NCI-H146 treated with DMSO at 0.1 percent for 48 hours (cell line): ENCODE measurements at regions not wholly inside any gene's neighbourhood (a gene's known extent, or its start where the extent isn't known, plus 50 kb on each side); places are given as distances from the start of the nearest gene placed in this dataset.
"Not testable (repeated sequence)": the region's sequence is repeated elsewhere in the genome, so short reads cannot be mapped to it uniquely, and the experiment has no call there.

Source experiments
- DNase-seq: peaks from one replicate; lab custom pipeline; 2025; ENCODE audit not compliant: unreplicated experiment; lab: John Stamatoyannopoulos, UW

DNA sequence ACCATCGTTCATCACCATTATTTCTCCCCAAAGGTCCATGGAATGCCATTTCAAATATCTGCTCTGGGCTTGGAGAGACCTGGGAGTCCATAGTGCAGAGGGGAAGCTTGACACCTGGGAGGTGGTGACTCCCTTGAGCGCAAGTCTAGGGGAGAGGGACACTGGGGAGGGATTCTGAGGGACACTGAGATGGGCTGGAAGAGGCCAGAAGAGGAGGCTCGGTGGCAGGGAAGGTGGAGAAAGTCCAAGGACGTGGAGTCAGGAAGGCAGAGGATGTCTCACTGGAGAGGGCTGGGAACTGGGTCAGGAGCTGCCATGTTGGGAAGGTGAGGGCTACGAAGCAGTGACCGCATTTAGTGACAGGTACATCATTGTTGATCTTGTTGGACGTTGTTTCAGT, 160.3 kb upstream of the MVB12B start:
- DNase-seq = no peak

DNA sequence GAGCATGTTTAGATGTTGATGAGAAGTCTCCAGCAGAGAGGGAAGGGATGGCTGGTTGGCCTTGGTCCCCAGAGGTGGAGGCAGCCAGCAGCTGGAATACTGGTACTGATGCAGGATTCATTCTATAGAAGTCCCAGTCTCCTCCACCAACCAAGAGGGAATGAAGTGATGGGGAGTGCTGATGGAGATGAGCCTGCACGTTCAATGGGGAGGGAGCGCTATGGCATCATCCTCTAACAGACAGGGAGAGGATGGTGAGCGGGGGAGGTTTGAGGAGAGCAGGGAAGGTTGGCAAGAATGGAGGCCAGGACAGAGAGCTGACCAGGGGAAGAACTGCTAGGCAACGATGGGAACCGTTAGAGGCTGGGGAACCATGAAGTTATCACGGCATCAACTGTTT, 159.8 kb upstream of the MVB12B start:
- no peak for DNase-seq

DNA sequence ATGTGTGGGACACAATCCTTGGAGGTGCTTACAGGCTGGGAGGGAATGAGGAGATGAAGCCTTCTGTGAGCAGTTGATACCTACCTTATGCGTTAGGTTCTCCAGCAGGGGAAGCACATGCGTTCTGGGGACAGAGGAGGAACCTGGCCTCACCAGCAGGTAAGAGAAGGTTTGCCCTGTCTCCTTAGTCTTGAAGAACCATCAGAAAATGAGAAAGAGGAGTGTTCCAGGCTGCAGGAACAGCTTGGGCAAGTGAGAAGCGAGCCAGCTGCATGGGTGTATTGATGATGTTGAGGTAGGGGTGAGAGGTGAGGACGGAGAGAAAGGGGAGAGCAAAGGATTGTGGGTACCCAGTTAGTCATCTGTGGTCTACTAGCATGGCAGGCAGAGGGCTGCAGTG, 156.9 kb upstream of the MVB12B start:
- DNase-seq = no peak

DNA sequence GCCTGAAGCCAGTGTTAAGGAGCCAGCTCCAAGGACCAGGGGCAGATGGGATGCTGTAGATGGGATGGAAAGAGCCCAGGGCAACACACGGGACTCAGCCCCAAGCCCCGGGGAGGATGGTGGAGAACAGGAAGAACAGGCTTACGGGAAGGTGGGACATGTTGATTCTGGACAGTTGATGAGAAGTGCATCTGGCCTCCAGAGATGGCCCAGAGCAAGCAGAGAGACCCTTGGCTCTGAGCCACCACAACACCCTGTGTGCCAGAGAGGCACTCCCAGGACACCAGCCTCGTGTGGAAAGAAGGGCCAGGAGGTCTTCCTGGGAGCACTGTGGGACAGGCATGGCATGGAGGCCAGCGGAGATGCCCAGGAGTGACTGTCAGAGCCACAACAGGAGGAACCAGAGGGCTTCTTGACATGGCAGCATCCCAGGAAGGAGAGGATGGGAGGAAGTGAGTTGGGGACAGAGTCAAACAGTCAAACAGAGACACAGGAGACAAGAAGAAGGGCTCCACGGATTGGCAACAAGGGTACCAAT, 156.3 kb upstream of the MVB12B start:
- DNase-seq = no peak

DNA sequence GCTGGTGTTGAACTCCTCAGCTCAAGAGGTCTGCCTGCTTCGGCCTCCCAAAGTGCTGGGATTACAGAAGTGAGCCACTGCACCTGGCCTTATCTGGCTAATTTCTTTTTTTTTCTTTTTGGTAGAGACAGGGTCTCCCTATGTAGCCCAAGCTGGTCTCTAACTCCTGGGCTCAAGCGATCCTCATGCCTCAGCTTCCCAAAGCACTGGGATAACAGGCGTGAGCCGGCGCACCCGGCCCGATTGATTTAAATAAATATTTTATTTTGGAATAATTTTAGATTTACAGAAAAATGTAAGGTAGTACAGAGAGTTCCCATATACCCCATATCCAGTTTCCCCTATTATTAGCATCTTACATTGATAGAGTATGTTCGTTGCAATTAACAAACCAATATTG, 155.0 kb upstream of the MVB12B start:
- DNase-seq = no peak

DNA sequence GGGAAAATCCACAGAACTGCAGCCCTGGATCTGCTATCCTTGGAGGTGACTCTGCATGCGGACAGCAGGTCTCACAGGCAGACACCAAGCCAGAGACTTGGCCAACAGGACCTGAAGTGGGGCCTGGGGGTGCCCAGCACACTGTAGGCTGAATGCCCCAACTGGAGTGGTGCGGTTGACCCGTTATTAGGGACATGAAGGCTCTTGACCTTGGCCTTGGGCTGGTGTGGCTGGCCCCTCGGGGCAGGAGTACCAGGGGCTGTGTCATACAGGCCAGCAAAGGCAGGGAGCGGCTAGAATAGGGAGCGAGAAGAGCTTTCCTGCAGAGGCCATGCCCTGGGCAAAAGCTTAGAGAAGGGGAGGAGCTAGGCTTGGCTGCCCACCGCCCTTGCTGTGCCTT, 153.2 kb upstream of the MVB12B start:
- DNase-seq = no peak

DNA sequence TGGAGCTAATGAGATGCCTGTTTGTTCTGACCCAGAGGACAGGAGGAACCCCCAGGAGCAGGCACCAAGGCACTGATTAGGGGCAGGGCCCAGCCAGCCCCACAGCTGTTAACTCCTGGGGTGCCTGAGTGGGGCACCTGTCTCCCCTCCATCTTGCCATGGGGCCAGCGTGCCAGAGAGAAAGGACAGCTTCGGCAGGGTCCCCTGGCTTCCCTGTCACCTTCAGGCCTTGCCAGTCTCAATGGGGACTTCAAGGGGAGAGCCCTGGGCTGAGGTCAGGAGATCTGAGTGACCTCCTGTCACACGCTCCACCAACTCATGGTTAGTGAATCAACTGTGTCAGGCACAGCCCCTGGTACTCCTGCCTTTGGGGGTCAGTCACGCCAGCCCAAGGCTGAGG, 152.7 kb upstream of the MVB12B start:
- DNase-seq = no peak

DNA sequence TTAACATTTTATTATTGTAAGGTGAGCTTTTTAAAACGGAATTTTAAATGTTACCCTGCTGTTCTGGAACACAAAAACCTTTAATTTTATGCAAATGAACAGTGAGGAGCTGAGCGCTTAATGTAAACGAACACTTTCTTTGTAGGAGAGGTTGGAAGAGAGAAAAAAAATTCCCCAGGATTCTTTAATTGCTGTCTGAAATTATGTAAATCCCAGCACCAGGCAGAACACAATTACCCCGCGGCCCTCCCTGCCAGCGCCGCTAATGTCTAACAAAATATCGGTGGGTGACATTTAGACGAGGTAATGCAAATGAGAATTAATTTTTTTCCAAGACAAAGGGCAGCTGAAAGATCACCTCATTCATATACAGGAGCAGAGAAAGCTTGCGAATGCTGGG, 143.4 kb upstream of the MVB12B start:
- no peak for DNase-seq

DNA sequence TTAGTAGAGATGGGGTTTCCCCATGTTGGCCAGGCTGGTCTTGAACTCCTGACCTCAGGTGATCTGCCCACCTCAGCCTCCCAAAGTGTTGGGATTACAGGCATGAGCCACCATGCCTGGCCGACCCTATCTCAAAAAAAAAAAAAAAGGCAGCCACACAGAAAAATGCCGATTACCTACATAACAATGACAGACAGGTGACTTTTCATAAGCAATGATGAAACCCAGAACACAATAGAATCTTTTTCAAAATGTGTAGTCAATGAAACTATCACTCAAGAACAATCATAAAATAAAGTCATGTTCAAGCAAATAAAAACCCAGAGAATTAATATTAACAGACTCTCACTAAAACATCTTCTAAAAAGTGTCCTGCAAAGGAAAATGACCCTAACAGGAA, 135.6 kb upstream of the MVB12B start:
- not testable (repeated sequence) for DNase-seq

DNA sequence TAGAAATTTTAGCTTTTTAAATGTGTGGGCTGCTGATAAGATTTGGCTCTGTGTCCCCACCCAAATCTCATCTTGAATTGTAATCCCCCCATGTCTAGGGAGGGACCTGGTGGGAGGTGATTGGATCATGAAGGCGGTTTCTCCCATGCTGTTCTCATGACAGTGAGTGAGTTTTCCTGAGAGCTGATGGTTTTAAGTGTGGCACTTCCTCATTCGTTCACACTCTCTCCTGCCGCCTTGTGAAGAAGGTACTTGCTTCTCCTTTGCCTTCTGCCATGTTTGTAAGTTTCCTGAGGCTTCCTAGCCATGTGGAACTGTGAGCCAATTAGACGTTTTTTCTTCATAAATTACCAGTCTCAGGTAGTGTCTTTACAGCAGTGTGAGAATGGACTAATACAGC, 127.8 kb upstream of the MVB12B start:
- DNase-seq = no peak

DNA sequence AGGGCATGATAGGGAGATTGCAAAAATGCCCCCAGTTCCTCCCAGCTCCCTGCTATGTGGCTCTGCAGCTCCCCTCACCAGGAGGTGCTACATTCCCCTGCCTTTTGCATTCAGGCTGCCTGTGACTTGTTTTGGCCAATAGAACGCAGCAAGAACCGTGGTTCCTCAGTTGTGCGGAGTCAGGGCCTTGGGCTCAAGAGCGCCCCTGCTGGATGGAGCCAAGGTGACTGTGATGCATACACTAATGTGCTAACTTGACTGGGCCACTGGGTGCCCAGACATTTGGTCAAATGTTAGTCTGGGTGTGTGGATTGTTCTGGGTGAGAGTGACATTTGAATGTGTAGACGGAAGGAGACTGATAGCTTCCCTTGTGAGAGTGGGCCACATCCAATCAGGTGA, 123.3 kb upstream of the MVB12B start:
- no peak for DNase-seq

DNA sequence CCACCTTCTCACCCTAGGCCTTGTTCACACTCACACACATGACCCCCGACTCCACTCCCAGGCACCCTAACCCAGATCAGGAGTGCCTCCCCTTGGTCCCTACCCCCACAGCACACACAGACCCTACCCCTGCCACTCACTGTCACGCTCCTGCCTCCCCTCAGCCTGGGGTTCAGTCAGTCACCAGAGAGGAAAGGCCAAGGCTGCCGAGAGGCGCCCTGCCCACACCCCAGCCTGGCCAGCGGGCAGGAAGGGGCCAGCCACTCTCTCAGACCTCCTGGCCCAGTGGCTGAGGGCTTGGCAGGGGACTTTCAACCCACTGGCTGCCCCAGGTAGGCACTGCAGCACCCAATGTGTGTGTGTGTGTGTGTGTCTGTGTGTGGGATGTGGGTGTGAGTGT, 122.4 kb upstream of the MVB12B start:
- no peak for DNase-seq

DNA sequence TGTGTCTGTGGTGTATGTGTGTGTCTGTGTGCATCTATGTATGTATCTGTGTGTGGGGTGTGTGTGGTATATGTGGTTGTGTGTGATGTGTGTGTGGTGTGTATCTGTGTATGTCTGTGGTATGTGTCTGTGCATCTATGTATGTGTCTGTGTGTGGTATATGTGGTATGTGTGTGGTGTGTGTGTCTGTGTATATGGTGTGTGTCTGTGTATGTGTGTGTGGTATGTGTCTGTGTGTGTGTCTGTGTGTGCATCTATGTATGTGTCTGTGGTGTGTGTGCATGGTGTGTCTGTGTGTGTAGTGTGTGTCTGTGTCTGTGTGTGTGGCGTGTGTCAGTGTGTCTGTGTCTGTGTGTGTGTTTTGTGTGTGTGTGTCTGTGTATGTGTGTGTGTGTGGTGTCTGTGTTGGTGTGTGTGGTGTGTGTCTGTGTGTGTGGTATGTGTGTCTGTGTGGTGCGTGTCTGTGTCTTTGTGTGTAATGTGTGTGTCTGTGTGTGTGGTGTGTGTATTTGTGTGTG, 121.9 kb upstream of the MVB12B start:
- DNase-seq = no peak

DNA sequence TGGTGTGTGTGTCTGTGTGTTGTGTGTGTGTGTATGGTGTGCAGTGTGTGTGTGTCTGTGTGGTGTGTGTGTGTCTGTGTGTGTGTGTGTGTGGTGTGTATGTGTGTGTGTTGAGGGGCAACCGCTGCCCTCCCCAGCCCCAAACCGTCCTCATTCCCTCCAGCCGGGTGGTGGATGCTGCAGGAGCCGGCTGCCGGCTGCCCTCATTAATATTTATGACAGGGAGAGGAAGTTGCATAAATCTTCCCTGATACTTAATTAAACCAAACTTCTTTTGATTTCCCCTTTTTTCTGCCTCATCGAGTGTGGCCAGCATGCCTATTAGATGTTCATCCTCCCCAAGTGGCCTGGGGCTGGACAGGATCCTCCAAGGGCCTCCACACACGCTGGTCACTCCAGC, 121.4 kb upstream of the MVB12B start:
- DNase-seq = no peak

DNA sequence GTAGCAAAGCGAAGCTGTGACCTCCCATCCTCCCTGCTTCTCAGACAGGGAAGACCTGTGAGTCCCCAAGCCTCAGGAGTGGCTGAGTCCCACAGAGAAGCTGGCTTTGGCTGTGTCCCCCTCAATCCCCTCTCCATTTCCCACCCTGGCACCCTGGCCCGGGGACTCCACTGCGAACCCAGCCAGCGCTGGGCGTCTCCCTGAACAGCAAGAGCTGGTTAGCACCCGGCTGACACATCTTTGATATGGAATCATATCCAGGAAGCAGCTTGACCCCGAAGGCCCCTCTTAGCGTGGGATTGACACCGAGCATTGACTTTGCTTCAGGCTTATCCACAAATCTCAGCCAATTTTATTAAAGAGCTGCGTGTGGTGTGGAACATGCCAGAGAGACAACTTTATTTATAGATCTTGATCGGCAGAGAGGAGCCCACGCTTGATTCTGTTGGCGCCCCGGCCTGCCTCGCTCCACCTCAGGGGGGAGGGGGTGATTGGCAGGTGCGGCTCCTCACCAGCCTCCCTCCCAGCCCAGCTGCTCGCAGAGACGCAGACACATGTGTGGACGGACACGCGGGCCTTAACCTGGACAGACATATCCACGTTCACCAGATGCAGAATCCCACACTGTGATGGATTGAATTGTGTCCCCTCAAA, 120.7 kb upstream of the MVB12B start:
- no peak for DNase-seq

DNA sequence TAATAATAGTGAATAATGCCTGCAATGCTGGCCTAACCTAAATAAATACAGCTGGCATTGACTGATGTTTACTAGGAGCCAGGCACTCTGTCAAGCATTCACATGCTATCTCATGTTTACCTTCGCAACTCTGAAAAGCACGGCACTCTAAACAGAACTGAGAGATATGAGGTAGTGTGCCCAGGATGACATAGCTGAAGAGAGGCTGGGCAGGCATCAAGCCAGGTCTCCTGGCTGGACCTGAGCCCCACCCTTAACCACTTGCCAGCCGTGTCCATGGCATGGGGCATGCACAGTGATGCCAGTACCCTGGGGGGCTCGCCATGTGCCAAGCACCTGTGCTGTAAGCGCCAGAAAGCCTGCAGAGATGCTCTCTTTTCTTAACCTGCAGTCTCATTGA, 119.4 kb upstream of the MVB12B start:
- DNase-seq = no peak

DNA sequence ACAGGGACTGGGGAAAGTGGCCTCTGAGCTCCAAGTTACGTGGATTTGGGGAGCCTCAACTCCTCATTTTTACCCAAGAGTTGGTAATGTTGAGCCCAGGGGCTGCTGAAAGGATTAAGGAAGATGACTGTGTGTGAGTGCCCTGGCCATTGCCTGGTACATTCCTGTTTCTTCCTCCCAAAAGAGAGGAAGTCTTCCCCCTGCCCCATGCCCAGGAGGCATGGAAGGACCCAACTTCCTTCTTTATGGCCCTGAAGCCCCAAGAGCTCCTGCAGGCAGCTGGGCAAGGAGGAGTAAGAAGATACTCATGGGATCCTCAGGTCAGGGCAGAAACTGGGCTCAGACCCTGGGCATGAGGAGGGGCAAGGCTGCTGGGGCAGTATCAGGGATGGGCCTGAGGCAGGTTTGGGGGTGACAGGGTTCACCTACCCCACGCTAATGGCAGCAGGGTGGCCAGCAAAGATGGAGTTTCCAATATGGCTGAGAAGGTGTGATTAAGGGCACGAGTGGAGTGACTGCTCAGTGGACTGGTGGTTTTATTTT, 118.3 kb upstream of the MVB12B start:
- DNase-seq = no peak

DNA sequence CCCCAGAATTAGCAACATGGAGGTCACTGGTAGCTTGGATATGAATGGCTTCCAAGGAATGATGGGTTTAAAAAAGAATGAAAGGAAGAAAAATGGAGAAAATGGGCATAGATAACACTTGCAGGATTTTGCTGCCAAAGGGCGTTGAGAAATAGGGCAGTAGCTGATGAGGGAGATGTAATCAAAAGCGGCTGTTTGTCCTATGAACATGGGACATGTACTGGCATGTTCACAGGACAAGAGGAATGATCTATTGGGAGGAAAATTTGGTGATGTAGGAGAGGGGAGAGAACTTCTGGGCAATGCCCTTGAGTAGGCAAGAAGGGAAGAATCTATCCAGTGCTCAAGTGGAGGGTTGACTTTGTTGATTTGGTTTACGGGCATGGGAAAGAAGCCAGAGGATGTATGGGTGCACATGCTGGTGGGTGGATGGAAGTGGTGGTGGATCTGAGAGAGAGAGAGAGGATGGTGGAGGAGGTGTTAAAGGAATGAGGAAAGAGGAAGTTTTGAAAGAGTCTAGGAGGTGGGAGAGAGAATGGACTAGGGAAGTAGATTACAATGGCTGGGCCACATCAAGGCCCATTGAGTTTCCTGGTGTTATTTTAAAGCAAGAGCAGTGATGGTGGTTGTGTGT, 115.1 kb upstream of the MVB12B start:
- no peak for DNase-seq

DNA sequence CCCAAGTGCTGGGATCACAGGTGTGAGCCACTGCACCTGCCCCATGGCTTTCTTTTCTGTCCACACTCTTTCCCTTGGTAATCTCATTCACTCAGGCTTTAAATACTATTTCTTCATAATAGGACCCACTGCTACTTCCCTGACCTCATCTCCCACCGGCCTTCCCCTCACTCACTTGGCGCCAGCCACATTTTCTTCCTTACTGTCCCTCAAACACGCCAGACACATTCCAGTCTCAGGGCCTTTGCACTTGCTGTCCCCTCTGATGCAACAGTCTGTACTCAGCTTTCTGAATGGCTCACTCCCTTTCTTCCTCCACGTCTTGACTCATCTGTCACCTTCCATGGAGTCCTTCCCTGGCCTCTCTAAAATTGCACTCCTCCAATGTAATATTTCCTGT, 111.1 kb upstream of the MVB12B start:
- DNase-seq = no peak

DNA sequence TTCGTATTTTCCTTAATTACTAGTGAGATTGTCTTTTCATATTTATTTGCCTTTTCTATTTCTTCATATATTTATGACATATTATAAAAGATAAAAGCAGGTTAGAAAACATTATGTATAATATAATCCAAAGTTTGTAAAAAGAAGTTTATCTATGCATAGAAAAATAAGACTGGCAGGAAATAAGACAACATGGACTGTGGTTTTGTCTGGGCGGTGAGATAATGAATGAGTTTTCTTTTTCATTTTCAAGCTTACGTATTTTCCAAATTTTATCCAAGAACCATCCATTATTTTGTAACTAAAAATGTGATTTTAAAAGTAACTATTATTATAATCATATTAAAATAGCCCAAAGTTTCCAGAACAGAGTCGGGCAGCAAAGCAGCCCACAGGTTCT, 109.8 kb upstream of the MVB12B start:
- no peak for DNase-seq

DNA sequence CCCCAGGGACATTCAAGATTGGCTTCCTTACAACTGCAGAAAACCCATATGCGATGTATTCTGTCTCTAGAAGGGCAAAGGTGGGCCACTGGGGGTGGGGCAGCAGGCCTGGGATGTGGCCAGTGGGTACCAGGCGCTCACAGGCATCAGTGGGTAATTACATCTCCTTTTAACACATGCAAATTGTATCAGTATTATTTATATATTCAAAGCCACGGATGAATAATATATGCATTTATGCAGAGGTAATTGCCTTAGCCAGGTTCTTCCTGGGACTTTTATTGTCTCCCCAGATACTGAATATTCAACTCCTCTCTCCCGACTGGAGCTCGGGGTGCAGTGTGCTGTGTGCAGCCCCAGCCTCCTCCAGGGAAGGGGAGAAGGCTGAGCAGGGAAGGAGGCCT, 109.4 kb upstream of the MVB12B start:
- DNase-seq = no peak

DNA sequence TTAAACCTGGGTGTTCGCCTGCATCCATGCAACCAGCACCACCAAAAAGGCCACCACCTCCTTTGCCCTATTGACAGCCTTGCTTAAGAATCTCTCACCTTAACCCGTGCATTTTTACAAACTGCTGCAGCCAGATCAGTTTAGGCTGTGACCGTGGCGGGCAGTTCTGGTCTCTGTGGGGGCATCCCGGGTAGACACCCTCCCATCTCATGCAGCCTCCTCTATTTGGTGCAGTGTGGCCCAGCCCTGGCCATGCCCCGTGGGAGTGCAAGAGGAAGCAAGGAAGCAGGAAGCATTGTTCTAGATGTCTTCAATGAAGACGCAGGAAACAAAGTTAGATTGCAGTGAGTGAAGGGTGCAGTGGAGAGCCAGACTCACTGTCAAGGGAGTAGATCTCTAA, 108.8 kb upstream of the MVB12B start:
- no peak for DNase-seq
